ENCODE measurements at regions not wholly inside any gene's neighbourhood (a gene's known extent, or its start where the extent isn't known, plus 50 kb on each side); places are given as distances from the start of the nearest gene placed in this dataset.

- no peaks in the 10 kb centered on the region for H3K9me3 ChIP-seq (ENCODE audit: low read depth, low read length, poor library complexity, severe bottlenecking)
- DNase-seq (ENCODE audit: low spot score): no peak
- BruUV-seq (replicated peaks): no TSS peak
Observed at GRCh38 chr5:133839090-133839489, 129.3 kb downstream of the C5orf15 start.

DNA sequence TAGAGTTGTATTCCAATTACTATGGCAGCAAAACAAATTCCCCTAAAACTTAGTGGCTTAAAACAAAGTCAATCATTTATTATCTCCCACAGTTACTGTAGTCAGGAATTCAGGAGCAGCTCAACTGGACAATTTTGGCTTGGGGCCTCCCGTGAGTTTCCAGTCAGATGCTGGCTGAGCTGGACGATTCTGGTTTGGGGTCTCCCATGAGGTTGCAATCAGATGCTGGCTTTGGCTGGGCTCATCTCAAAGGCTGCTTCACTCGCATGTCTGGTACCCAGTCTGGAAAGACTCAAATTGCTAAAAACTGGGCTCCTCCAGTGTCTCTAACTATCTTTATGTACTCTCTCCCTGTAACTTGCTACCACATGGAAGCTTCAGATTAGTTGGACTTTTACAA is 130.1 kb downstream of the C5orf15 start:
- ChIA-PET POLR2A (ENCODE audit: low non-redundant PET) (no interaction called here), CTCF (no interaction called here)
- H3K36me3 ChIP-seq (ENCODE audit: insufficient read depth, low read length, poor library complexity, severe bottlenecking): no peaks in the 10 kb centered on the region
- no TSS peak for BruUV-seq (replicated peaks)
- H3K9me3 ChIP-seq (ENCODE audit: low read depth, low read length, poor library complexity, severe bottlenecking): no peaks in the 10 kb centered on the region
- TF ChIP-seq, protein P1, sequence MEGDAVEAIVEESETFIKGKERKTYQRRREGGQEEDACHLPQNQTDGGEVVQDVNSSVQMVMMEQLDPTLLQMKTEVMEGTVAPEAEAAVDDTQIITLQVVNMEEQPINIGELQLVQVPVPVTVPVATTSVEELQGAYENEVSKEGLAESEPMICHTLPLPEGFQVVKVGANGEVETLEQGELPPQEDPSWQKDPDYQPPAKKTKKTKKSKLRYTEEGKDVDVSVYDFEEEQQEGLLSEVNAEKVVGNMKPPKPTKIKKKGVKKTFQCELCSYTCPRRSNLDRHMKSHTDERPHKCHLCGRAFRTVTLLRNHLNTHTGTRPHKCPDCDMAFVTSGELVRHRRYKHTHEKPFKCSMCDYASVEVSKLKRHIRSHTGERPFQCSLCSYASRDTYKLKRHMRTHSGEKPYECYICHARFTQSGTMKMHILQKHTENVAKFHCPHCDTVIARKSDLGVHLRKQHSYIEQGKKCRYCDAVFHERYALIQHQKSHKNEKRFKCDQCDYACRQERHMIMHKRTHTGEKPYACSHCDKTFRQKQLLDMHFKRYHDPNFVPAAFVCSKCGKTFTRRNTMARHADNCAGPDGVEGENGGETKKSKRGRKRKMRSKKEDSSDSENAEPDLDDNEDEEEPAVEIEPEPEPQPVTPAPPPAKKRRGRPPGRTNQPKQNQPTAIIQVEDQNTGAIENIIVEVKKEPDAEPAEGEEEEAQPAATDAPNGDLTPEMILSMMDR (conservative IDR thresholded peaks at IDR 0.05; ENCODE audit: low read depth, low read length): no peak
- no peak for TF ChIP-seq EZH2 (IDR thresholded peaks at IDR 0.05; ENCODE audit: borderline replicate concordance, low read depth, low read length, poor library complexity, severe bottlenecking)
- intact Hi-C loops (cut with micrococcal nuclease; ENCODE audit: unreplicated experiment): no loop called here
- no peaks in the 10 kb centered on the region for H3K4me1 ChIP-seq (ENCODE audit: insufficient read depth, low read length, poor library complexity, severe bottlenecking)
- H3K27ac ChIP-seq (ENCODE audit: low read depth, low read length, poor library complexity, severe bottlenecking): no peak overlapping the region
- DNase-seq (ENCODE audit: low spot score): no peak
- no peak overlapping the region for H3K4me3 ChIP-seq (ENCODE audit: low read depth, low read length, poor library complexity, severe bottlenecking)
- H3K27me3 ChIP-seq (replicated peaks; ENCODE audit: insufficient read depth, low read depth, low read length, poor library complexity): no peaks in the 10 kb centered on the region

More at GRCh38 chr5:133839090-133839489, 129.3 kb downstream of the C5orf15 start:
- POLR2A ChIA-PET (ENCODE audit: low non-redundant PET): no interaction called here
- no peaks in the 10 kb centered on the region for H3K4me1 ChIP-seq (ENCODE audit: insufficient read depth, low read length, poor library complexity, severe bottlenecking)
- no peaks in the 10 kb centered on the region for H3K36me3 ChIP-seq (ENCODE audit: insufficient read depth, low read length, poor library complexity, severe bottlenecking)
- intact Hi-C loops (cut with micrococcal nuclease; ENCODE audit: unreplicated experiment): no loop called here
- H3K4me3 ChIP-seq (ENCODE audit: low read depth, low read length, poor library complexity, severe bottlenecking): no peak overlapping the region
- H3K27ac ChIP-seq (ENCODE audit: low read depth, low read length, poor library complexity, severe bottlenecking): no peak overlapping the region
- CTCF ChIA-PET: no interaction called here
- TF ChIP-seq, protein P1 (conservative IDR thresholded peaks at IDR 0.05; ENCODE audit: low read depth, low read length): no peak
- no peak for TF ChIP-seq EZH2 (IDR thresholded peaks at IDR 0.05; ENCODE audit: borderline replicate concordance, low read depth, low read length, poor library complexity, severe bottlenecking)
- no peaks in the 10 kb centered on the region for H3K27me3 ChIP-seq (replicated peaks; ENCODE audit: insufficient read depth, low read depth, low read length, poor library complexity)

DNA sequence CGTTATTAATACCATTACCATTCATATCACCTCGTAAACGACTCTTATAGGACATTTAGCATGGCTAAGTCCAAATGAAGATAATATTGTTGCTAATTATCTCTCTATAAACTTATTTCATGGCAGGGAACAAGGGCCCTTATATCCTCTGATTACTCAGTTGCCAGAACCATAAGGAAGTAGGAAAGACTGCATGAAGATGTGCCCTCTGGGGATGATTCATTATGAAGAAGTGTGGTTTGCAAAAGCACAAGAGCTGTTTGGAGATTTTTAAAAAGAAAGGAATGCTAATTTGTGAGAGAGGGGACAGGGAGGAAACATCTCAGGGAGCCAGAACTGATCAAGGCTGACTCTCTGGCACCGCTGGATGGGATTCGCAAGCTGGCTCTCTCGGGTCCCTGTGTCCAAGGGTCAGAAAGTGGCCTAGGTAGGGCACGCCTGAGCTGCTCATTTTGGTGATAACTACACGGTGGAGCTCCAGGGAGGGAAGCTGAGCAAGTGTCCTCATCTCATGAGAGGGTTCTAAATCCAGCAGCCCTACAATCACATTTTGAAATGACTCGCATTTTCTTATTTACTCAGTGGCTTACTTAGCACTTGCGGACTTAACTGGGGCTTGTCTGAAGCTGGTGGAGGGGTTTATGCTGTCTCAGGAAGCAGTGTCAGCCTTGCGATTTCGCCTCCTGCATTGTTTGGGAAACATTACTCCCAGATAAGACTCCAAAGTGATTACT is 136.8 kb downstream of the C5orf15 start:
- Histone ChIP-seq H3K27ac (ENCODE audit: low read depth, low read length, poor library complexity, severe bottlenecking) (no peak overlapping the region), H3K4me3 (ENCODE audit: low read depth, low read length, poor library complexity, severe bottlenecking) (no peak overlapping the region), H3K9me3 (ENCODE audit: low read depth, low read length, poor library complexity, severe bottlenecking) (no peaks in the 10 kb centered on the region), H3K36me3 (ENCODE audit: insufficient read depth, low read length, poor library complexity, severe bottlenecking) (no peaks in the 10 kb centered on the region), H3K27me3 (replicated peaks; ENCODE audit: insufficient read depth, low read depth, low read length, poor library complexity) (no peaks in the 10 kb centered on the region), H3K4me1 (ENCODE audit: insufficient read depth, low read length, poor library complexity, severe bottlenecking) (no peaks in the 10 kb centered on the region)
- no TSS peak for BruUV-seq (replicated peaks)
- POLR2A ChIA-PET (ENCODE audit: low non-redundant PET): no interaction called here
- CTCF ChIA-PET: no interaction called here
- TF ChIP-seq, protein P1 (conservative IDR thresholded peaks at IDR 0.05; ENCODE audit: low read depth, low read length): no peak
- no peak for TF ChIP-seq EZH2 (IDR thresholded peaks at IDR 0.05; ENCODE audit: borderline replicate concordance, low read depth, low read length, poor library complexity, severe bottlenecking)
- intact Hi-C loops (cut with micrococcal nuclease; ENCODE audit: unreplicated experiment): no loop called here
- DNase-seq (ENCODE audit: low spot score): no peak
